ENCODE measurements at regions not wholly inside any gene's neighbourhood (a gene's known extent, or its start where the extent isn't known, plus 50 kb on each side); places are given as distances from the start of the nearest gene placed in this dataset.
A peak's percentile ranks its signal among the peaks of the same experiment; 100 is the strongest.

DNA sequence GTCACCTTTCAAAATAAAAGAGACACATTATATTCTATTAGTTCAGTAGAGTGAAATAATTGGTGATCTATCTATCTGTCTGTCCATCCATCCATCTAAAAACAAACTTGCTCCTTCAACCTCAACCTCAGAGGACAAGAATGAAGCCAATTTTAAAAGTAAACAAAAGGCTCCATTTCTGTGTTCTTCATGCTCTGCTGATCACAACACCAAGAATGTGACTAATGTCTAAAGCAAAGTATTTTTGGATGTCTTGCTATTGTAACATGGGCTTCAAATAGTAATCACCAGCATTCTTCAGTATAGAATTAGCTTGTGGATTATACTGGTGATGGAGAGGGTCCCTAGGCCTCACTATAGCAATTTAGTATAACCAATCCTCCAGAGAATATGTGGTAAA lies 1304.4 kb downstream of the MAT2B start:
- Mint-ChIP-seq H3K27ac (no peak overlapping the region), H3K9me3 (no peaks in the 10 kb centered on the region)

DNA sequence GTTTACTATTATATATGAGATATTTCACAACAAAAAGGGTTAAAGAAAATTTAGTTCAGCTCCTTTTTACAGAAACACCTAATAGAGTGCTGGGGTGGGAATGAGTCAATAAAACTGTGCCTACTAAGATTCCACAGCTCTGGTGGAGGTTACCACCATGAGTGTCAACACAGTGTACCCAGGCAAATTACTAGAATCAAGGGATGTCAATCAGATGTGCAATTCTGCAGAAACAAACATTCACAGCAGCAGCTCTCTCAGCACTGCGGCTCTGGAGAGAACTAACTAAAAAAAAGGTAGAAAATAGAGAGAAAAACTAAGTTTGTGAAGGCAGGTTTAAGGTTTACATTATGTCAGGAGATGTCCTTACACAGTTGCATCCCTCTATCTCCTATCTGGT lies 1313.0 kb downstream of the MAT2B start:
- Mint-ChIP-seq H3K9me3 (no peaks in the 10 kb centered on the region), H3K4me1 (peaks cover 20% of the 10 kb centered on the region), H3K27me3 (ENCODE audit: insufficient read depth) (no peaks in the 10 kb centered on the region), H3K4me3 (no peak overlapping the region), H3K27ac (no peak overlapping the region), H3K36me3 (ENCODE audit: low read depth) (no peaks in the 10 kb centered on the region)
- Histone ChIP-seq H3K4me1 (ENCODE audit: control insufficient read depth, insufficient read depth, low read length) (peaks cover 2% of the 10 kb centered on the region), H3K27ac (ENCODE audit: low read depth, low read length) (no peak overlapping the region), H3K36me3 (ENCODE audit: control insufficient read depth, insufficient read depth, low read length) (no peaks in the 10 kb centered on the region), H3K4me3 (ENCODE audit: low read length) (no peak overlapping the region), H3K27me3 (ENCODE audit: control insufficient read depth, insufficient read depth, low read length, poor library complexity, severe bottlenecking) (no peaks in the 10 kb centered on the region), H3K9ac (ENCODE audit: extremely low read depth, low read length, poor library complexity, severe bottlenecking) (no peak overlapping the region), H3K9me3 (ENCODE audit: control insufficient read depth, low read length) (no peaks in the 10 kb centered on the region)
- no peak for DNase-seq
- no peak for TF ChIP-seq CTCF (conservative IDR thresholded peaks at IDR 0.05)
- WGBS, 2 experiments (ENCODE audit: insufficient coverage in 1 of 2, insufficient read length in 1 of 2), result 91% methylated on average over 1 of the region's 1 CpG; no CpG with 5 or more reads in 1 of the 2 experiments

More for the DNA sequence above, 1304.4 kb downstream of the MAT2B start:
- Mint-ChIP-seq H3K4me1 (peaks cover 4% of the 10 kb centered on the region), H3K4me3 (no peak overlapping the region), H3K36me3 (ENCODE audit: low read depth) (no peaks in the 10 kb centered on the region), H3K27me3 (ENCODE audit: insufficient read depth) (no peaks in the 10 kb centered on the region)
- peaks cover under 1% of the 10 kb centered on the region for H3K4me1 ChIP-seq (ENCODE audit: control insufficient read depth, insufficient read depth, low read length)
- no peak overlapping the region for H3K27ac ChIP-seq (ENCODE audit: low read depth, low read length)
- no peaks in the 10 kb centered on the region for H3K27me3 ChIP-seq (ENCODE audit: control insufficient read depth, insufficient read depth, low read length, poor library complexity, severe bottlenecking)
- no peak overlapping the region for H3K4me3 ChIP-seq (ENCODE audit: low read length)
- no peak overlapping the region for H3K9ac ChIP-seq (ENCODE audit: extremely low read depth, low read length, poor library complexity, severe bottlenecking)
- no peak for DNase-seq
- H3K9me3 ChIP-seq (ENCODE audit: control insufficient read depth, low read length), result no peaks in the 10 kb centered on the region
- no peaks in the 10 kb centered on the region for H3K36me3 ChIP-seq (ENCODE audit: control insufficient read depth, insufficient read depth, low read length)
- TF ChIP-seq CTCF (conservative IDR thresholded peaks at IDR 0.05), result no peak

DNA sequence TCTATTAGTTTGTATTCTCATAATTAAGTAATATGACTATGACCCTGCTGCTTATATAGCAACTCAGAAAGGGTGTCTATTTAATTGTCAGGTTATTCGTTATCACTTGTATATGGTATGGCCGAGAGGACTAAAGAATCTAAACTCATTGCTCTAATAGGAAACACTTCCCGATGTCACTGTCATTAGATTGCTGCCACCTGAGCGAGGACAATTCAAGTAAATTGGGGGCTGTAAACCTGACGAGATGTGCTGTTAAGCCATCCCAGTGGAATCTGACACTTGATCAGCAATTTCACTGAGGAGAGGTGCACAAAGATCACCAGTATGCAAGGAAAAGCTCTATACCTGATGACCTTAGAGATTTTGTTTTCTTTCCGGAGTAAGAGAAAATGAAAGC lies 1319.3 kb downstream of the MAT2B start:
- no peaks in the 10 kb centered on the region for H3K9me3 Mint-ChIP-seq

More for the DNA sequence above, 1319.3 kb downstream of the MAT2B start:
- TF ChIP-seq CTCF (conservative IDR thresholded peaks at IDR 0.05), result no peak
- Histone ChIP-seq H3K9ac (ENCODE audit: extremely low read depth, low read length, poor library complexity, severe bottlenecking) (no peak overlapping the region), H3K27me3 (ENCODE audit: control insufficient read depth, insufficient read depth, low read length, poor library complexity, severe bottlenecking) (no peaks in the 10 kb centered on the region), H3K27ac (ENCODE audit: low read depth, low read length) (no peak overlapping the region), H3K4me3 (ENCODE audit: low read length) (no peak overlapping the region), H3K36me3 (ENCODE audit: control insufficient read depth, insufficient read depth, low read length) (no peaks in the 10 kb centered on the region), H3K4me1 (ENCODE audit: control insufficient read depth, insufficient read depth, low read length) (no peaks in the 10 kb centered on the region), H3K9me3 (ENCODE audit: control insufficient read depth, low read length) (no peaks in the 10 kb centered on the region)
- WGBS, 2 experiments (ENCODE audit: insufficient coverage in 1 of 2, insufficient read length in 1 of 2), result 73 to 100% methylated on average over 2 to 6 of the region's 6 CpGs
- H3K27ac Mint-ChIP-seq, result no peak overlapping the region
- peaks cover 30% of the 10 kb centered on the region for H3K4me1 Mint-ChIP-seq
- no peaks in the 10 kb centered on the region for H3K36me3 Mint-ChIP-seq (ENCODE audit: low read depth)
- no peaks in the 10 kb centered on the region for H3K27me3 Mint-ChIP-seq (ENCODE audit: insufficient read depth)
- peak; percentile 47 for DNase-seq
- H3K4me3 Mint-ChIP-seq, result no peak overlapping the region

All from endodermal cell (in vitro differentiated cells).